Suprapubic skin (tissue), 4 donors: ENCODE measurements at regions not wholly inside any gene's neighbourhood (a gene's known extent, or its start where the extent isn't known, plus 50 kb on each side); places are given as distances from the start of the nearest gene placed in this dataset.
"Not testable (repeated sequence)": the region's sequence is repeated elsewhere in the genome, so short reads cannot be mapped to it uniquely, and the experiment has no call there.

ENCODE experiments used
- DNase-seq, 2 donors: peaks; one replicate each; pipeline ENCODE4 v3.0.0-alpha.2; 2019; ENCODE audit warnings: low spot score in 2 of 2
- H3K27ac ChIP-seq: fragments of 200-600 bp; sonication (generic); one replicate; pipeline ENCODE4 v1.5.1; 2019
- H3K27me3 ChIP-seq: fragments of 200-600 bp; sonication (generic); one replicate; pipeline ENCODE4 v1.5.1; 2019
- H3K36me3 ChIP-seq: fragments of 200-600 bp; sonication (generic); one replicate; pipeline ENCODE4 v1.5.1; 2019
- H3K4me1 ChIP-seq: fragments of 200-600 bp; sonication (generic); one replicate; pipeline ENCODE4 v1.5.1; 2019
- H3K4me3 ChIP-seq: fragments of 200-600 bp; sonication (generic); one replicate; pipeline ENCODE4 v1.5.1; 2019; ENCODE audit warnings: mild to moderate bottlenecking
- H3K9me3 ChIP-seq: fragments of 200-600 bp; sonication (generic); one replicate; pipeline ENCODE4 v1.5.1; 2019
- CTCF ChIP-seq, 2 donors: fragments of 200-600 bp in 1 of 2; fragments of 450-650 bp in 1 of 2; sonication (generic) in 1 of 2; IDR thresholded peaks; one replicate each; pipeline ENCODE4 v1.5.1; 2016 to 2019; ENCODE audit warnings: antibody characterized with exemption in 2 of 2, mild to moderate bottlenecking in 1 of 2, moderate library complexity in 1 of 2
- EP300 ChIP-seq: sonication (generic); formaldehyde crosslinking; IDR thresholded peaks from one replicate; pipeline ENCODE4 v1.6.1; 2017; ENCODE audit warnings: antibody characterized with exemption
- POLR2A ChIP-seq, 2 donors: fragments of 450-650 bp; IDR thresholded peaks; one replicate each; pipeline ENCODE4 v1.6.1; 2017; ENCODE audit warnings: antibody characterized with exemption in 2 of 2, mild to moderate bottlenecking in 2 of 2, moderate library complexity in 2 of 2
- POLR2AphosphoS5 ChIP-seq, 3 donors: sonication (generic); formaldehyde crosslinking; IDR thresholded peaks; one replicate each; pipeline ENCODE4 v1.6.1; 2017; ENCODE audit warnings: antibody characterized with exemption in 3 of 3
- WGBS: methylation state at CpG from one replicate; pipeline ENCODE4 v1.1.5; 2018; 5-methylcytosine and 5-hydroxymethylcytosine counted together

- Histone ChIP-seq H3K27me3 (no peaks in the 10 kb centered on the region), H3K9me3 (no peaks in the 10 kb centered on the region), H3K4me1 (peaks cover 12% of the 10 kb centered on the region), H3K36me3 (no peaks in the 10 kb centered on the region), H3K27ac (no peak overlapping the region), H3K4me3 (no peak overlapping the region)
- TF ChIP-seq POLR2AphosphoS5 (IDR thresholded peaks at IDR 0.05), result no peak
- TF ChIP-seq CTCF (IDR thresholded peaks at IDR 0.05), result no peak
- TF ChIP-seq EP300, result no peak
- no peak for TF ChIP-seq POLR2A (IDR thresholded peaks at IDR 0.05)
- DNase-seq, result no peak
Observed at GRCh38 chr13:50426927-50427326, 411.7 kb downstream of the KCNRG start.

DNA sequence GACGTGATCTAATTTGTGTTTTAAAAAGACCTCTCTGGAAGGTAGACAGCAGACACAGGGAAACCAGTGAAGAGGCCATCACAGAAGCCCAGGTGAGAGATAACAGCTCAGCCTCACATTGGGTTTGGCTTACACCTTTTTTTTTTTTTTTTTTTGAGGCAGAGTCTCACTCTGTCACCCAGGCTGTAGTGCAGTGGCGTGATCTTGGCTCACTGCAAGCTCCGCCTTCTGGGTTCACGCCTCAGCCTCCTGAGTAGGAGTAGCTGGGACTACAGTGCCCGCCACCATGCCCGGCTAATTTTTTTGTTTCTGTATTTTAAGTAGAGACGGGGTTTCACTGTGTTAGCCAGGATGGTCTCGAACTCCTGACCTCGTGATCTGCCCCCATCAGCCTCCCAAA, 412.3 kb downstream of the KCNRG start:
- WGBS, result 83% methylated on average over 9 of the region's 9 CpGs
- H3K36me3 ChIP-seq, H3K4me1 ChIP-seq, DNase-seq, H3K9me3 ChIP-seq, H3K27ac ChIP-seq, H3K27me3 ChIP-seq, H3K4me3 ChIP-seq: not testable (repeated sequence)

DNA sequence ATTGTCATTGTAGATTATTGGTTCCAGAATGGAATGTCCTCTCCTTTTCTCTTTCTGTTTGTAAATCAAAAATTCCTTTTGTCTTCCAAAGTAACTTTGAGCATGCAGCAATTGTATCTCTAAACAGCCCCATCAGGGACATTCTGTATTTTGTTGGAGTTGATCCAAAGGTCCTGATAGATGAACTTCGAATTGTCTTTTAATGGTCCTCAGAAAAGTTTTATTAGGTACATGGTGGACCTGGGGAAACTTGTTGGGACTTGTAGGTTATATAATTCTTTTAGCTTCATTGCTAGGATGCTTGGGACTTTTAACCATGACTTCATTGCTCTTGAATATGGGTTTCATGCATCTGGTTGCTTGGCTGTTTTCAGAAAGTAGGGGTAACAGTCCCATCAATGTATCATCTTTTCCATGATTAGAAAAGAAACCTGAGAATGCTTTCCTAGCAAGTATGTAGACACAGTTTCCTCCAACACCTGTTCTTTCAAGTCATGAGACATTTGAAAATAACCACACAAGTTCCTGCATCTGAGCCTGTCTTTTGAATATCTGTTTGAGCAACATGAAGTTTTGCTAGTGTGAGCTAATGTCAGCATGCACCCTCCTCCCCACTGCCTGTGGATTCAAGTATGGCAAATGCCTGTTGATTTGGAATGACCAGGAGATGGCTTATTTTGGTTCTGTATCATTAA, 413.1 kb downstream of the KCNRG start:
- TF ChIP-seq CTCF (IDR thresholded peaks at IDR 0.05) (no peak), EP300 (no peak), POLR2A (IDR thresholded peaks at IDR 0.05) (no peak), POLR2AphosphoS5 (IDR thresholded peaks at IDR 0.05) (no peak)
- WGBS, result 58% methylated on average over 1 of the region's 1 CpG
- H3K4me1 ChIP-seq, result peaks cover 6% of the 10 kb centered on the region
- no peak overlapping the region for H3K4me3 ChIP-seq
- no peak overlapping the region for H3K27ac ChIP-seq
- no peaks in the 10 kb centered on the region for H3K9me3 ChIP-seq
- DNase-seq, result no peak
- H3K36me3 ChIP-seq, result no peaks in the 10 kb centered on the region
- no peaks in the 10 kb centered on the region for H3K27me3 ChIP-seq

GRCh38 chr13:50435011-50435410, 408.5 kb downstream of the DLEU7 start:
- no peaks in the 10 kb centered on the region for H3K36me3 ChIP-seq
- TF ChIP-seq CTCF (IDR thresholded peaks at IDR 0.05) (no peak), POLR2A (IDR thresholded peaks at IDR 0.05) (no peak), POLR2AphosphoS5 (IDR thresholded peaks at IDR 0.05) (no peak), EP300 (no peak)
- H3K27ac ChIP-seq, result no peak overlapping the region
- no peak for DNase-seq
- no peaks in the 10 kb centered on the region for H3K27me3 ChIP-seq
- no peaks in the 10 kb centered on the region for H3K9me3 ChIP-seq
- no peak overlapping the region for H3K4me3 ChIP-seq
- H3K4me1 ChIP-seq, result no peaks in the 10 kb centered on the region
- 97% methylated on average over 2 of the region's 2 CpGs for whole genome bisulfite sequencing

DNA sequence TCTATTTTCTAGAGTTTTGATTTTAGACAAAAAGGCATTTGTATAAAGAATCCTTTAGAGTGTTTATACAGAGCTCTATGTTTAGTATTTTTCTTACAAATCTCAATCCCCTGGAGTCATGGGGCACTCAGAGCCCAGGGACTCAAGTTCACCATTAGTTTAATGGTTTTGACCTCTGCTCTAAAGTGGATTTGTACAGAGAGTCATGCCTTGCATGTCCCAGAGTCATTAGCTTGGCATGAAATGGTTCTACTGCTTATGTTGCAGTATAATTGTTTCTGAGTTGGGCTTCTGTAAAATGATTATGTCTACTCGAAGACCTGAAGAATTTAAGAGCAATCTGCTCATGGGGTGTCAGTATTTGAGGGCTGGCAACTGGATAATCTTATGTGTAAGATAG, 406.2 kb downstream of the DLEU7 start:
- Histone ChIP-seq H3K27me3 (no peaks in the 10 kb centered on the region), H3K27ac (no peak overlapping the region), H3K4me3 (no peak overlapping the region), H3K4me1 (no peaks in the 10 kb centered on the region), H3K9me3 (no peaks in the 10 kb centered on the region), H3K36me3 (no peaks in the 10 kb centered on the region)
- no peak for DNase-seq
- 88% methylated on average over 1 of the region's 1 CpG for WGBS
- no peak for TF ChIP-seq CTCF (IDR thresholded peaks at IDR 0.05)
- TF ChIP-seq POLR2AphosphoS5 (IDR thresholded peaks at IDR 0.05), result no peak
- no peak for TF ChIP-seq EP300
- no peak for TF ChIP-seq POLR2A (IDR thresholded peaks at IDR 0.05)

- H3K9me3 ChIP-seq, result no peaks in the 10 kb centered on the region
- no peaks in the 10 kb centered on the region for H3K36me3 ChIP-seq
- TF ChIP-seq POLR2A (IDR thresholded peaks at IDR 0.05) (no peak), POLR2AphosphoS5 (IDR thresholded peaks at IDR 0.05) (no peak), CTCF (IDR thresholded peaks at IDR 0.05) (no peak), EP300 (no peak)
- H3K4me1 ChIP-seq, result no peaks in the 10 kb centered on the region
- no peak for DNase-seq
- no peak overlapping the region for H3K27ac ChIP-seq
- 91% methylated on average over 1 of the region's 1 CpG for WGBS
- no peaks in the 10 kb centered on the region for H3K27me3 ChIP-seq
- H3K4me3 ChIP-seq, result no peak overlapping the region
Observed at GRCh38 chr13:50438351-50438750, 405.1 kb downstream of the DLEU7 start.
